Neural crest cell (in vitro differentiated cells): ENCODE measurements at regions not wholly inside any gene's neighbourhood (a gene's known extent, or its start where the extent isn't known, plus 50 kb on each side); places are given as distances from the start of the nearest gene placed in this dataset.

Experiments
- DNase-seq: peaks from one replicate; pipeline ENCODE4 v3.0.0; 2021; ENCODE audit warnings: low read depth, mixed read lengths, low spot score
- H3K27ac Mint-ChIP-seq: one replicate; pipeline ENCODE4 v1.8.0; 2021; ENCODE audit warnings: mild to moderate bottlenecking, mixed read lengths; ENCODE audit not compliant: unreplicated experiment
- H3K27me3 Mint-ChIP-seq: 2 replicates; pipeline ENCODE4 v1.8.0; 2021; ENCODE audit warnings: low read depth, mild to moderate bottlenecking, mixed read lengths
- H3K36me3 Mint-ChIP-seq: 2 replicates; pipeline ENCODE4 v1.8.0; 2021; ENCODE audit warnings: low read depth, mild to moderate bottlenecking, mixed read lengths
- H3K4me1 Mint-ChIP-seq: 2 replicates; pipeline ENCODE4 v1.8.0; 2021; ENCODE audit warnings: mixed read lengths
- H3K4me3 Mint-ChIP-seq: one replicate; pipeline ENCODE4 v1.8.0; 2021; ENCODE audit warnings: mild to moderate bottlenecking, mixed read lengths
- H3K9me3 Mint-ChIP-seq: 2 replicates; pipeline ENCODE4 v1.8.0; 2021; ENCODE audit warnings: mixed read lengths
- CTCF ChIP-seq: fragments of 200-600 bp; sonication (generic); conservative IDR thresholded peaks from 2 replicates; pipeline ENCODE4 v1.5.0; 2021; ENCODE audit warnings: antibody characterized with exemption, mild to moderate bottlenecking

- H3K27me3 Mint-ChIP-seq, result peaks cover 3% of the 10 kb centered on the region
- no peak for TF ChIP-seq CTCF
- H3K9me3 Mint-ChIP-seq, result no peaks in the 10 kb centered on the region
- H3K4me3 Mint-ChIP-seq, result no peak overlapping the region
- no peak for DNase-seq
- H3K36me3 Mint-ChIP-seq, result no peaks in the 10 kb centered on the region
- H3K4me1 Mint-ChIP-seq, result peaks cover 4% of the 10 kb centered on the region
- H3K27ac Mint-ChIP-seq, result no peak overlapping the region
Observed at GRCh38 chr17:73773702-73774101, 129.5 kb upstream of the SDK2 start.

- H3K27ac Mint-ChIP-seq, result peak overlapping the region; percentile 47
- no peak overlapping the region for H3K4me3 Mint-ChIP-seq
- TF ChIP-seq CTCF, result no peak
- DNase-seq, result no peak
- H3K9me3 Mint-ChIP-seq, result no peaks in the 10 kb centered on the region
- peaks cover 3% of the 10 kb centered on the region for H3K27me3 Mint-ChIP-seq
- peaks cover 4% of the 10 kb centered on the region for H3K4me1 Mint-ChIP-seq
- H3K36me3 Mint-ChIP-seq, result no peaks in the 10 kb centered on the region
Observed at GRCh38 chr17:73774852-73775251, 130.6 kb upstream of the SDK2 start.

GRCh38 chr17:73776351-73777130, 132.3 kb upstream of the SDK2 start:
- Mint-ChIP-seq H3K27me3 (peaks cover 2% of the 10 kb centered on the region), H3K9me3 (no peaks in the 10 kb centered on the region), H3K36me3 (no peaks in the 10 kb centered on the region), H3K4me1 (peaks cover 4% of the 10 kb centered on the region), H3K4me3 (no peak overlapping the region), H3K27ac (no peak overlapping the region)
- DNase-seq, result no peak
- TF ChIP-seq CTCF, result no peak

- Mint-ChIP-seq H3K9me3 (no peaks in the 10 kb centered on the region), H3K36me3 (no peaks in the 10 kb centered on the region), H3K27ac (peak overlapping the region; percentile 22), H3K4me1 (peaks cover 4% of the 10 kb centered on the region), H3K4me3 (no peak overlapping the region), H3K27me3 (peaks cover 2% of the 10 kb centered on the region)
- no peak for TF ChIP-seq CTCF
- no peak for DNase-seq
Observed at GRCh38 chr17:73777131-73777449, 132.8 kb upstream of the SDK2 start.

GRCh38 chr17:73782231-73782630, 138.0 kb upstream of the SDK2 start:
- H3K27ac Mint-ChIP-seq, result no peak overlapping the region
- no peaks in the 10 kb centered on the region for H3K9me3 Mint-ChIP-seq
- no peak for TF ChIP-seq CTCF
- peaks cover 5% of the 10 kb centered on the region for H3K27me3 Mint-ChIP-seq
- no peak for DNase-seq
- no peaks in the 10 kb centered on the region for H3K36me3 Mint-ChIP-seq
- peaks cover 32% of the 10 kb centered on the region for H3K4me1 Mint-ChIP-seq
- H3K4me3 Mint-ChIP-seq, result no peak overlapping the region
